Gastrocnemius medialis (tissue), 4 donors: ENCODE measurements at regions not wholly inside any gene's neighbourhood (a gene's known extent, or its start where the extent isn't known, plus 50 kb on each side); places are given as distances from the start of the nearest gene placed in this dataset.

Experiments used
- CTCF ChIP-seq, 5 experiments: fragments of 450-650 bp in 3 of 5; fragments of 200-600 bp in 2 of 5; sonication (generic) in 2 of 5; IDR thresholded peaks in 4 of 5; conservative IDR thresholded peaks in 1 of 5; 1 replicate in 4 of 5; 2 replicates in 1 of 5; pipeline ENCODE4 v1.5.1; 2016 to 2019; ENCODE audit warnings: antibody characterized with exemption in 5 of 5, mild to moderate bottlenecking in 3 of 5, moderate library complexity in 3 of 5
- POLR2A ChIP-seq, 2 donors: fragments of 450-650 bp; IDR thresholded peaks; one replicate each; pipeline ENCODE4 v1.6.1; 2017; ENCODE audit warnings: antibody characterized with exemption in 2 of 2, mild to moderate bottlenecking in 2 of 2, moderate library complexity in 2 of 2

- TF ChIP-seq CTCF (IDR thresholded peaks at IDR 0.05 in 4 of 5, conservative IDR thresholded peaks at IDR 0.05 in 1 of 5), result no peak
- TF ChIP-seq POLR2A (IDR thresholded peaks at IDR 0.05), result no peak
These were observed 454.9 kb downstream of the SPRY1 start for GRCh38 chr4:123851521-123851920.
